ENCODE measurements at regions not wholly inside any gene's neighbourhood (a gene's known extent, or its start where the extent isn't known, plus 50 kb on each side); places are given as distances from the start of the nearest gene placed in this dataset.

DNA sequence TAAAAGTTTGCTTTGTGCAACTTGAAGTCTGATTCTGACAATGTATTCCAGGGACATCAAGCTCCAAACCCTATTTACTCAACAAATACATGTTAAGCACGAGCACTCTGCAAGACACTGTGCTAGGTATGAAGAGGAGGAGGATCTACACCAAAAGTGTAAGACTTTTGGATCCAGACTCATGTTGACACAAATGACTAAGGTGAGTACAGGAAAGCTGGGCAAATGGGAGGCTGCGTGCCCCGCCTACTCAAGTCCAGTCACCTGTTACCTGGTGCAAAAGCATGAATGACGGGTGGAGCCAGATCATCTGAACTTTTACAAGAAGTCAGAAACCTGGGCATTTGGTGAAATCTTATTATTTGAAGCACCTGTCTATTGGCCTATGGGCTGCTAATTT lies 120.7 kb downstream of the ABCC12 start (continued):
- no peak for TF ChIP-seq E2F6 (IDR thresholded peaks at IDR 0.05)
- no peak for TF ChIP-seq ASH2L (IDR thresholded peaks at IDR 0.05; ENCODE audit: low read length)
- TF ChIP-seq BRCA1 (IDR thresholded peaks at IDR 0.05; ENCODE audit: low read depth, low read length) = no peak
- TF ChIP-seq ZNF274 (IDR thresholded peaks at IDR 0.05; ENCODE audit: borderline replicate concordance, extremely low read depth, low read length) = no peak
